GM23338 (cell line): ENCODE measurements at regions not wholly inside any gene's neighbourhood (a gene's known extent, or its start where the extent isn't known, plus 50 kb on each side); places are given as distances from the start of the nearest gene placed in this dataset.

Experiments
- ATAC-seq: fragments of 200-7000 bp; cut with Tn5 transposase; 3 replicates; pipeline ENCODE4 v1.9.1; 2020
- DNase-seq: peaks from one replicate; pipeline ENCODE4 v3.0.0-alpha.2; 2015; ENCODE audit warnings: low spot score
- H2AFZ ChIP-seq: fragments of 200-600 bp; sonication (generic); 2 replicates; pipeline ENCODE4 v1.8.0; 2016; ENCODE audit warnings: antibody characterized with exemption, mild to moderate bottlenecking, moderate library complexity
- H3F3A ChIP-seq: fragments of 200-600 bp; sonication (generic); replicated peaks from 2 replicates; pipeline ENCODE4 v1.8.0; 2017; ENCODE audit warnings: antibody characterized with exemption, mixed run types, low read depth
- H3K27ac ChIP-seq: fragments of 200-600 bp; sonication (generic); 2 replicates; pipeline ENCODE4 v1.6.1; 2016; ENCODE audit warnings: low read depth
- H3K27me3 ChIP-seq: fragments of 200-600 bp; sonication (generic); 2 replicates; pipeline ENCODE4 v1.8.0; 2016; ENCODE audit warnings: mild to moderate bottlenecking, mixed run types, moderate library complexity; ENCODE audit not compliant: insufficient read depth
- H3K36me3 ChIP-seq: fragments of 200-600 bp; sonication (generic); 2 replicates; pipeline ENCODE4 v1.8.0; 2016; ENCODE audit warnings: mild to moderate bottlenecking; ENCODE audit not compliant: insufficient read depth
- H3K4me1 ChIP-seq: fragments of 200-600 bp; sonication (generic); 2 replicates; pipeline ENCODE4 v1.8.0; 2016; ENCODE audit warnings: mild to moderate bottlenecking, moderate library complexity; ENCODE audit not compliant: insufficient read depth
- H3K4me2 ChIP-seq: fragments of 200-600 bp; sonication (generic); 2 replicates; pipeline ENCODE4 v1.7.1; 2017; ENCODE audit warnings: mixed run types
- H3K4me3 ChIP-seq: fragments of 200-600 bp; sonication (generic); 2 replicates; pipeline ENCODE4 v1.6.1; 2016; ENCODE audit warnings: mixed run types
- H3K79me2 ChIP-seq: fragments of 200-600 bp; sonication (generic); replicated peaks from 2 replicates; pipeline ENCODE4 v1.8.0; 2017; ENCODE audit warnings: mild to moderate bottlenecking; ENCODE audit not compliant: insufficient read depth
- H3K9me2 ChIP-seq: fragments of 200-600 bp; sonication (generic); 2 replicates; pipeline ENCODE4 v1.8.0; 2017; ENCODE audit not compliant: insufficient read depth
- H4K20me1 ChIP-seq: fragments of 200-600 bp; sonication (generic); replicated peaks from 2 replicates; pipeline ENCODE4 v1.8.0; 2017; ENCODE audit warnings: mild to moderate bottlenecking; ENCODE audit not compliant: insufficient read depth
- H3K27ac Mint-ChIP-seq: 2 replicates; pipeline ENCODE4 v1.8.0; 2020; ENCODE audit warnings: inconsistent platforms, mild to moderate bottlenecking, moderate library complexity, mixed read lengths
- H3K27me3 Mint-ChIP-seq: 3 replicates; pipeline ENCODE4 v1.8.0; 2022; ENCODE audit warnings: low read depth, mild to moderate bottlenecking, moderate library complexity, mixed read lengths, inconsistent platforms; ENCODE audit not compliant: insufficient read depth, poor library complexity
- H3K36me3 Mint-ChIP-seq: 3 replicates; pipeline ENCODE4 v1.8.0; 2021; ENCODE audit warnings: low read depth, mild to moderate bottlenecking, inconsistent platforms, moderate library complexity, mixed read lengths
- H3K4me1 Mint-ChIP-seq: 3 replicates; pipeline ENCODE4 v1.8.0; 2020; ENCODE audit warnings: mild to moderate bottlenecking, inconsistent platforms, mixed read lengths
- H3K4me3 Mint-ChIP-seq: 3 replicates; pipeline ENCODE4 v1.8.0; 2021; ENCODE audit warnings: moderate library complexity, mild to moderate bottlenecking, inconsistent platforms, mixed read lengths
- H3K9me3 Mint-ChIP-seq: 3 replicates; pipeline ENCODE4 v1.8.0; 2020; ENCODE audit warnings: moderate library complexity, mild to moderate bottlenecking, inconsistent platforms, mixed read lengths
- CREB1 ChIP-seq: fragments of 250-450 bp; sonication (Bioruptor Pico); IDR thresholded peaks from 2 replicates; pipeline ENCODE4 v1.5.0; 2020; ENCODE audit warnings: low read depth, mild to moderate bottlenecking, moderate library complexity
- EZH2 ChIP-seq: fragments of 200-600 bp; sonication (generic); IDR thresholded peaks from one replicate; pipeline ENCODE4 v1.8.0; 2017; ENCODE audit warnings: antibody characterized with exemption, mild to moderate bottlenecking, low read depth; ENCODE audit not compliant: unreplicated experiment
- EZH2phosphoT487 ChIP-seq: fragments of 200-600 bp; sonication (generic); IDR thresholded peaks from one replicate; pipeline ENCODE4 v1.8.1; 2018; ENCODE audit warnings: antibody characterized with exemption; ENCODE audit not compliant: unreplicated experiment
- JUNB ChIP-seq: IDR thresholded peaks from one replicate; pipeline ENCODE4 v1.6.1; 2016; ENCODE audit warnings: antibody characterized with exemption; ENCODE audit not compliant: unreplicated experiment
- NANOG ChIP-seq: IDR thresholded peaks from 2 replicates; pipeline ENCODE4 v1.6.1; 2016; ENCODE audit warnings: antibody characterized with exemption, borderline replicate concordance
- POLR2AphosphoS5 ChIP-seq: IDR thresholded peaks from 2 replicates; pipeline ENCODE4 v1.6.1; 2016; ENCODE audit warnings: antibody characterized with exemption, low read depth
- STAT1 ChIP-seq: IDR thresholded peaks from one replicate; pipeline ENCODE4 v1.6.1; 2016; ENCODE audit warnings: antibody characterized with exemption; ENCODE audit not compliant: unreplicated experiment
- ZNF114 ChIP-seq: fragments of 250-450 bp; sonication (Bioruptor Pico); IDR thresholded peaks from 2 replicates; pipeline ENCODE4 v1.5.0; 2020; ENCODE audit warnings: mild to moderate bottlenecking, moderate library complexity
- ZNF331 ChIP-seq: fragments of 250-450 bp; sonication (Bioruptor Pico); IDR thresholded peaks from 2 replicates; pipeline ENCODE4 v1.5.0; 2020; ENCODE audit warnings: low read depth, mild to moderate bottlenecking, moderate library complexity
- TF ChIP-seq, protein P1 (sequence below): IDR thresholded peaks from one replicate; pipeline ENCODE4 v1.6.1; 2018; ENCODE audit warnings: antibody characterized with exemption; ENCODE audit not compliant: unreplicated experiment
- TF ChIP-seq, protein P2 (sequence below): IDR thresholded peaks from 2 replicates; pipeline ENCODE4 v1.6.1; 2016; ENCODE audit warnings: antibody characterized with exemption

DNA sequence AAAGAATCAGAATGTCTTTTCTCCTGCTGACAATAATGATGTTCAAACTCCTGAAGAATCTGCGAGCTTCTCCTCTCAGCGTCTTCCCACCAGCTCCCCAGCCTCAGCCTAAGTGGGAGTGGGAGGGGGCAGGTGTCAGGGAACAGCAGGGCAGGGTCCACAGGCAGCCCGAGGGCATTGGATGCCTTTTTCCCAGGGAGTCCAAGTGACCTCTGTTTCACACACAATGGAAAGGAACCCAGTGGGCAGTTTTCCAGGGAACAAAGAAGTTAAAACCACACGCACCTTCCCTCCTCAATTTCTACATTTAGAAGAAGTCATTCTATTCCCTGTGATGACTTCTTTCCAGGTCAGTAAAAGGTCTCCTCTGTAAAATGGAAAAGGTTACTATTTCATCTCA lies 278.5 kb downstream of the PARM1 start:
- Histone ChIP-seq H4K20me1 (no peaks in the 10 kb centered on the region), H3K27me3 (no peaks in the 10 kb centered on the region), H3F3A (no peaks in the 10 kb centered on the region), H3K27ac (no peak overlapping the region), H3K4me3 (no peak overlapping the region), H3K36me3 (no peaks in the 10 kb centered on the region), H3K79me2 (no peaks in the 10 kb centered on the region), H3K9me2 (no peaks in the 10 kb centered on the region), H3K4me1 (no peaks in the 10 kb centered on the region), H3K4me2 (no peak overlapping the region), H2AFZ (no peak overlapping the region)
- Mint-ChIP-seq H3K9me3 (peaks cover 3% of the 10 kb centered on the region; the same call in 1 of the 3 replicates), H3K4me3 (no peak overlapping the region), H3K27me3 (peaks cover 3% of the 10 kb centered on the region), H3K36me3 (peaks cover 2% of the 10 kb centered on the region; the same call in 1 of the 3 replicates), H3K4me1 (no peaks in the 10 kb centered on the region), H3K27ac (no peak overlapping the region)
- DNase-seq: no peak
- TF ChIP-seq ZNF114 (CRISPR knock-in tag) (no peak), STAT1 (no peak), POLR2AphosphoS5 (no peak), EZH2phosphoT487 (no peak), EZH2 (no peak), NANOG (no peak), ZNF331 (CRISPR knock-in tag) (no peak), JUNB (no peak), CREB1 (CRISPR knock-in tag) (no peak)
- TF ChIP-seq, protein P1, sequence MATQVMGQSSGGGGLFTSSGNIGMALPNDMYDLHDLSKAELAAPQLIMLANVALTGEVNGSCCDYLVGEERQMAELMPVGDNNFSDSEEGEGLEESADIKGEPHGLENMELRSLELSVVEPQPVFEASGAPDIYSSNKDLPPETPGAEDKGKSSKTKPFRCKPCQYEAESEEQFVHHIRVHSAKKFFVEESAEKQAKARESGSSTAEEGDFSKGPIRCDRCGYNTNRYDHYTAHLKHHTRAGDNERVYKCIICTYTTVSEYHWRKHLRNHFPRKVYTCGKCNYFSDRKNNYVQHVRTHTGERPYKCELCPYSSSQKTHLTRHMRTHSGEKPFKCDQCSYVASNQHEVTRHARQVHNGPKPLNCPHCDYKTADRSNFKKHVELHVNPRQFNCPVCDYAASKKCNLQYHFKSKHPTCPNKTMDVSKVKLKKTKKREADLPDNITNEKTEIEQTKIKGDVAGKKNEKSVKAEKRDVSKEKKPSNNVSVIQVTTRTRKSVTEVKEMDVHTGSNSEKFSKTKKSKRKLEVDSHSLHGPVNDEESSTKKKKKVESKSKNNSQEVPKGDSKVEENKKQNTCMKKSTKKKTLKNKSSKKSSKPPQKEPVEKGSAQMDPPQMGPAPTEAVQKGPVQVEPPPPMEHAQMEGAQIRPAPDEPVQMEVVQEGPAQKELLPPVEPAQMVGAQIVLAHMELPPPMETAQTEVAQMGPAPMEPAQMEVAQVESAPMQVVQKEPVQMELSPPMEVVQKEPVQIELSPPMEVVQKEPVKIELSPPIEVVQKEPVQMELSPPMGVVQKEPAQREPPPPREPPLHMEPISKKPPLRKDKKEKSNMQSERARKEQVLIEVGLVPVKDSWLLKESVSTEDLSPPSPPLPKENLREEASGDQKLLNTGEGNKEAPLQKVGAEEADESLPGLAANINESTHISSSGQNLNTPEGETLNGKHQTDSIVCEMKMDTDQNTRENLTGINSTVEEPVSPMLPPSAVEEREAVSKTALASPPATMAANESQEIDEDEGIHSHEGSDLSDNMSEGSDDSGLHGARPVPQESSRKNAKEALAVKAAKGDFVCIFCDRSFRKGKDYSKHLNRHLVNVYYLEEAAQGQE: no peak
- TF ChIP-seq, protein P2, sequence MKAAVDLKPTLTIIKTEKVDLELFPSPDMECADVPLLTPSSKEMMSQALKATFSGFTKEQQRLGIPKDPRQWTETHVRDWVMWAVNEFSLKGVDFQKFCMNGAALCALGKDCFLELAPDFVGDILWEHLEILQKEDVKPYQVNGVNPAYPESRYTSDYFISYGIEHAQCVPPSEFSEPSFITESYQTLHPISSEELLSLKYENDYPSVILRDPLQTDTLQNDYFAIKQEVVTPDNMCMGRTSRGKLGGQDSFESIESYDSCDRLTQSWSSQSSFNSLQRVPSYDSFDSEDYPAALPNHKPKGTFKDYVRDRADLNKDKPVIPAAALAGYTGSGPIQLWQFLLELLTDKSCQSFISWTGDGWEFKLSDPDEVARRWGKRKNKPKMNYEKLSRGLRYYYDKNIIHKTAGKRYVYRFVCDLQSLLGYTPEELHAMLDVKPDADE: no peak
- ATAC-seq: no peak

DNA sequence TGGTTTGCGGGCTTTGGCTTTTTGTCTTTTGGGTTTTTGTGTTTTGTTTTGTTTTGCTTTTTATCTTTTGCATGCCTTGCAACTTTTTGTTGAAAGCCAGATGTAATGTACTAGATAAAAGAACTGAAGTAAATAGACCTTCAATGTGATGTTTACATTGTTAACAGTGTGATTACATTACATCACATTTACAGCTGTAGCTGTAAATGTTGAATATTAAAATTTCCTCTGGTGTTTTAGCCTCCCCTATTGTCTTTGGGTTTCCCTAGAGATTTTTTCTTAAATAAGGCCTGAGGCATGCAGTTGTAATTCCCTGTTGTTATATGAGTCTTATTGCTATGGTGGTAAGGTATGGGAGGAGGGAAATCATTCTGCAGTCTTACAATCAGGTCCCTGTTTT lies 275.0 kb downstream of the PARM1 start:
- Histone ChIP-seq H3K4me2 (no peak overlapping the region), H3K4me3 (no peak overlapping the region), H3K79me2 (no peaks in the 10 kb centered on the region), H3F3A (no peaks in the 10 kb centered on the region), H3K9me2 (peaks cover 5% of the 10 kb centered on the region), H3K36me3 (no peaks in the 10 kb centered on the region), H3K4me1 (no peaks in the 10 kb centered on the region), H4K20me1 (no peaks in the 10 kb centered on the region), H3K27me3 (no peaks in the 10 kb centered on the region), H3K27ac (no peak overlapping the region), H2AFZ (peak overlapping the region; percentile 11; the same call in 1 of the 2 replicates)
- Mint-ChIP-seq H3K27me3 (peaks cover 3% of the 10 kb centered on the region), H3K9me3 (no peaks in the 10 kb centered on the region), H3K27ac (no peak overlapping the region), H3K36me3 (no peaks in the 10 kb centered on the region), H3K4me3 (no peak overlapping the region), H3K4me1 (no peaks in the 10 kb centered on the region; the same call in 2 of the 3 replicates)
- TF ChIP-seq, protein P1: no peak
- TF ChIP-seq EZH2phosphoT487: no peak
- no peak for TF ChIP-seq EZH2
- no peak for TF ChIP-seq NANOG
- ATAC-seq: no peak
- DNase-seq: no peak
